IPS DF 19.7 (cell line): ENCODE measurements at regions not wholly inside any gene's neighbourhood (a gene's known extent, or its start where the extent isn't known, plus 50 kb on each side); places are given as distances from the start of the nearest gene placed in this dataset.
"Not testable (repeated sequence)": the region's sequence is repeated elsewhere in the genome, so short reads cannot be mapped to it uniquely, and the experiment has no call there.

Experiments
- DNase-seq: peaks from one replicate; pipeline ENCODE4 v3.0.0-alpha.2; 2013; ENCODE audit warnings: low read depth, low spot score

DNA sequence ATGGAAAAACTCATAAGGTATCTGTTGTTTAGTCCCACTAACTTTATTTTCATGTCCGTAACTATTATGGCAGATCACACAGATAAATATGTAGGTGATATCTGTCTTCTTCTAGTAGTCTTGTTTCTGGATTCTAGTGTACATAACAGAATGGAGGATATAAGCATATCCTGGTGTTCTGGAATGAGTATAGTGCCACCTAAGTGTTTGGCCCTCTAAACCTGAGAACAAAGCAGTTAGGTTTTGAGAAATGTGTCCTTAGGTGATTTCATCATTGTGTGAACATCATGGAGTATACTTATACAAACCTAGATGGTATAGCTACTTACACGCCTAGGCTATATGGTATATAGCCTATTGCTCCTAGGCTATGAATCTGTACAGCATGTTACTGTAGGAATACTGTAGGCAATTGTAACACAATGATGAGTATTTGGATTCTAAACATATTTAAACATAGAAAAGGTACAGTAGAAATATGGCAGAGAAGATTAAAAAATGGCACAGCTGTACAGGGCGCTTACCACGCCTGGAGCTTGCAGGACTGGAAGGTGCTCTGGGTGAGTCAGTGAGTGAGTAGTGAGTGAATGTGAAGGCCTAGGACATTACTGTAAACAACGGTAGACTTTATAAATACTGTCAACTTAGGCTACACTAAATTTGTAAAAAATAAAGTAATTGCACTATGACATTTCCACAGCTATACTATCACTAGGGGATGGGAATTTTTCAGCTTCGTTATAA lies 150.3 kb upstream of the SLC24A2 start:
- DNase-seq, result no peak

- no peak for DNase-seq
Observed at GRCh38 chr9:19937121-19937520, 148.3 kb upstream of the SLC24A2 start.

DNA sequence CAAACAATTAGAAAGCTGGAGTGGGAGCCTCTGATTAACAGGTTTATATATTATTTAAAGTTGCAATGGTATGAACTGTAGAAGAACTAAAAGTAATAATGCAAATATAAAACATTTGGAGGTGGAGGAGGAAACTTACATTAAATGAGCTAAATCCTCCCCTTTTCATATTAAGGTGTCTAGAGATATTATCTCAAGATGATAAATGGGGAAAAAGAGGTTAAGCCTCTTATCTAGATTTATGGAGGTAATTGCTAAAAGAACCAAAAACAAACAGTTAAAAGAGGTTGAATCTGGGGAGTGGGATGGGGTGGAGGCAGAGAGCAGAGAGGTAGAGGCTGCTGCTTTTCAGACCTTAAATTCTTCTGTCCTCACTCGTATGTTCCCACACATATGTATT lies 147.8 kb upstream of the SLC24A2 start:
- DNase-seq, result no peak

DNA sequence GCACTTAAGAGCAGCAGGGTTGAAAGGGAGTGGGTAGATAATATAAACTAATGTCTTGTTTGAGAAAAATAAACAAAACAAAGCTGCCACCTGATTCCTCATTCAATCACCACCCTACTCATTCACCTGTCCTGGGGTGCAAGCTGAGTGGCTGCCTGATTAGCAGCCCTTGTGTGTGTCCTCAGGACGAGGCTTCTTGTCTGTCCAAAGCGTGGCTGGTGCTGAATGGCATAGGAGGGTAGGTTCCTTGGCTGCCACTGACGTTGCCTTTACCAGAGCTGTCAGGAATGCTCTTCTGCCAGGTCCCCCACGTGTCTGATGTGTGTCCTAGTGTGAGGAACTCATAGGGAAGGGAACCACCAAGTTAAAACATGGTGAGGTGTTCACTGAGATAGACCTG lies 146.6 kb upstream of the SLC24A2 start:
- DNase-seq, result no peak

- DNase-seq, result peak; percentile 56
Observed at GRCh38 chr9:19934301-19934871, 145.5 kb upstream of the SLC24A2 start.

- no peak for DNase-seq
Observed at GRCh38 chr9:19931098-19931890, 142.5 kb upstream of the SLC24A2 start.

DNA sequence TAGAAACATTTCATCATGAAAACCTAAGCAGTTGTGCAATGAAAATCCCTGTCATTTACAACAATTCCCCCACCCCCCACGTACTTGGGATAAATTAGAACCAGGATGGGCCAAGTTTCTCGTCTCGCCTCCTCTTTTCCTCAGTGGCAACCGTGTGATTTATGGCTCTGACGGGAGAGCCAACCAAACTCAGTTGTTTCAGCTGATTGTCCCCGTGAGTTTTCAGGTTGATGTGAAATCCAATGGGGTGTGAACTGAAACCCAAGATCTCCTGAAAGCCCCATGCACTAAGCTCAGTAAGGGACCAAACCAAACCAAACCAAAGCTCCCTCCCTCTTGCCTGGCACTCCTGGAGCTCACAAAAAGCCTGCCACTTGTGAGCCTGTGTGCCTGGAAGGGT lies 138.7 kb upstream of the SLC24A2 start:
- DNase-seq, result no peak

DNA sequence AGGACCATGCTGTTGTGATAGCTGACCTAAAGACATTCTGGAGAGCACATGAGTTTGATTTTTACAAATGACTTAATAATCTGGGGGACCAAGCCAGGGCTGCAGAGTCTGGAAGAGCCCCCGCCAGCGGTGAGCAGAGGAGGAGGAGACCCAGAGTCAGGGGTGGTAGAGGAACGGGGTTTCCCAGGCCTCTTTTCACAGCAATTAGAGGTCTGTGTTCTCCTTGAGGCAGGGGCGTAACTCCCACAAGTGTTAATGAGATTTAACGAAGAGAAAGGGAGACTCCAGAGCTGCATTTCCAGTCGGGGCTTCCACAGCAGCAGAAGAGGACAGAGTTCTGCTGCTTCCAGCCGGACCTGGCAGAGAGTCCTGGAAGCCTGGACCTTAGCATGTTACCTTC lies 137.9 kb upstream of the SLC24A2 start:
- DNase-seq, result no peak

- peak; percentile 80 for DNase-seq
Observed at GRCh38 chr9:19925674-19926503, 137.1 kb upstream of the SLC24A2 start.

DNA sequence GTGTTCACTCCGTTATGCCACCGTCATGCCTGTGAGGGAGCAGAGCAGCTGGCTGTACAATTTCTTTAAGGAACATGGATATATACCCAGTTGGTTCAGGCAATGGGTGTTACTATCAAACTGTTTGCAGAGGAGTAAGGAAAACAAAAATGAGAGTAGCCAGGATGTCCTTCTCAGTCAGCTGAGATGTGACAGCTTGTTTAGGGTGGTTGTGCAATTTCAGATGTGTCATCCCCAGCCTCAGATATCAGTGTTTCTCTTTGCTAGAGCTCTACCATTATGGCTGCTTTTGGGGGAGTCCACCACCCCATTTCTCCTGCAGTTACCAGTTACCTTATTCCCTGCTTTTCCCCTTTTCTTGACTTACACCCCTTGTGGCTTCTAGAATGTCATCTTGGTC lies 135.2 kb upstream of the SLC24A2 start:
- DNase-seq, result no peak

- peak; percentile 69 for DNase-seq
Observed at GRCh38 chr9:19922476-19923118, 133.8 kb upstream of the SLC24A2 start.

- no peak for DNase-seq
Observed at GRCh38 chr9:19920401-19920800, 131.6 kb upstream of the SLC24A2 start.

DNA sequence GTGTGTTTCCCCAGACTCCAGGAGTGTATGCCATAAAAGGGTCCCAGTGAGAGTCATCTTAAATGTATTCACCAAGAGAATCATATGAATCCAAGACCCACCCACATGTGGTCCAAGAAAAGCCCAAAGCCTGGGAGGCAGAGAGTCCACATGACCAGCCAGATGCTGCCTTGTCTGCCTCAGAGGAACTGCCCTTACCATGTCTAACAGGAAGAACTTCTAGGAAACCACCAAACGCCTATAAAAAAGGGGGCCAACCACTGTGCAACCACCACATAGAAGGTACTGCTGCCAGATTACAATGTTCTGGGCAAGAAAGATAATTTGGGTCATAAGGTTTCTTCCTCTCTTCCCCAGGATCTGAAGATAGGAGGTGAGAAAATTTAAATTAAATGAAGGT lies 129.8 kb upstream of the SLC24A2 start:
- no peak for DNase-seq

DNA sequence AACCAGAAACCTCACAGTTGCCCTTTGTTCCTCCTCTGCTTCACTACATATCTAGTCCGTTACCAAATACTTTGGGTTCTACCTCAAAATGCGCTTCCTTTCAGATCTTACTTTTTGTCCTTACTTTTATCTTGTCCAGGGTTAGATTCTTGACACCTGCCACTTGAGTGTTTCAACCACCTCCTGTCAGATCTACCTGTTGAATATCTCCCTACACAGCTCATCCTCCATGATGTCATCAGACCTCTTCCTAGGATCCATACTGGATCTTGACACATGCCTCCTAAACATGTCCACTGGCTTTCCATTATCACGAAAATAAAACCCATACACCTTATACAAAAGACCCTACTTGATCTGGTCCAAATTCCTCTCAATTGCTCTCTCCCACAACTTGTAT lies 125.2 kb upstream of the SLC24A2 start:
- no peak for DNase-seq

DNA sequence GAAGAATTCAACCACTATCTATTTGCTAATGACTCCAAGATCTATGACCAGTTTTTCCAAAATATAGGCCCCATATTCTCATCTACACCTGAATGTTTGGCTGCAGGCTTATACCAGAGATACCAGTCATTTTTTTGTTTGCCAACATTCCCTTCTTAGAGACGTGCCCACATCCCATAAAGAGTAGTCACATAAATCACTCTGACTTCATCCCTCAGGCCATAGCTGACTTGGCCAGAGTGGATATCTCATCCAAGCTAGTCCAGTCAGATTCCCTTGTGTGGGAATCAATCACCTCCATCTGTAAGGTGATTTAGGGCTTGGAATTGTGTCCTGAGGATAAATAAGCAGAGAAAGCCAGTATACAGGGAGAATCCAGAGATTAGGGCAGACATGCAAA lies 124.3 kb upstream of the SLC24A2 start:
- no peak for DNase-seq

GRCh38 chr9:19903076-19903475 lies 114.2 kb upstream of the SLC24A2 start:
- no peak for DNase-seq

- DNase-seq, result no peak
Observed at GRCh38 chr9:19901586-19901985, 112.7 kb upstream of the SLC24A2 start.

- no peak for DNase-seq
Observed at GRCh38 chr9:19896161-19896560, 107.3 kb upstream of the SLC24A2 start.

DNA sequence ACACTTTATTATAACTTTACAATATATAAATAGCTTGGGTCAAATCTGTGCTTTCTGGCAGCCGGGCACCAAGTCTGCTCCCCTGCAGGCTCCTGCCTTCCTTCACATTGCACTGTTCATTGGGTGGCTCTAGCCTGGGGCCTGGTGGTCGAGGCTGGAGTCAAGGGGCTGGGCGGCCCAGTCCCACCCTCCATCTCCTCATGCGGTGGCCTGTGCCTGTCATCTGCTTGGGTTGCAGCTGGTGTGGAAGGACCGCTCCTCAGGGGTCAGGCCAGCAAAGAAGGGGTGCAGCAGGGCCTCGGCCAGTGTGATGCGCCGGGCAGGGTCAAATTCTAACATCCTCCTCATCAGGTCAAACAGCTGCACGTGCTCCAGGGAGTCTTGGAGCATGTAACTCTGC lies 106.7 kb upstream of the SLC24A2 start:
- not testable (repeated sequence) for DNase-seq

GRCh38 chr9:19895006-19895405 lies 106.2 kb upstream of the SLC24A2 start:
- no peak for DNase-seq

- DNase-seq, result no peak
Observed at GRCh38 chr9:19885608-19886007, 96.8 kb upstream of the SLC24A2 start.
